GM21825 (cell line): ENCODE measurements at regions not wholly inside any gene's neighbourhood (a gene's known extent, or its start where the extent isn't known, plus 50 kb on each side); places are given as distances from the start of the nearest gene placed in this dataset.

Experiments
- ATAC-seq: cut with Tn5 transposase; IDR thresholded peaks from one replicate; pipeline ENCODE4 v1.9.1; 2021; ENCODE audit warnings: mild to moderate bottlenecking, moderate library complexity; ENCODE audit not compliant: unreplicated experiment

- ATAC-seq: no peak
Observed at GRCh38 chr5:124998520-124998919, 252.1 kb upstream of the ZNF608 start.

- ATAC-seq: no peak
Observed at GRCh38 chr5:125002727-125003598, 256.5 kb upstream of the ZNF608 start.

GRCh38 chr5:125004009-125004408 is 257.6 kb upstream of the ZNF608 start:
- no peak for ATAC-seq

- peak; percentile 58 for ATAC-seq
Observed at GRCh38 chr5:125005266-125005665, 258.8 kb upstream of the ZNF608 start.

- peak; percentile 75 for ATAC-seq
Observed at GRCh38 chr5:125006011-125006685, 259.7 kb upstream of the ZNF608 start.

GRCh38 chr5:125010356-125010755 is 263.9 kb upstream of the ZNF608 start:
- ATAC-seq: no peak

GRCh38 chr5:125011014-125011413 is 264.6 kb upstream of the ZNF608 start:
- no peak for ATAC-seq

- no peak for ATAC-seq
Observed at GRCh38 chr5:125011419-125011818, 265.0 kb upstream of the ZNF608 start.

- no peak for ATAC-seq
Observed at GRCh38 chr5:125011947-125012346, 265.5 kb upstream of the ZNF608 start.

GRCh38 chr5:125012727-125013451 is 266.4 kb upstream of the ZNF608 start:
- no peak for ATAC-seq

- ATAC-seq: no peak
Observed at GRCh38 chr5:125014202-125014601, 267.8 kb upstream of the ZNF608 start.

GRCh38 chr5:125017796-125018195 is 271.4 kb upstream of the ZNF608 start:
- no peak for ATAC-seq

- no peak for ATAC-seq
Observed at GRCh38 chr5:125023673-125024072, 277.2 kb upstream of the ZNF608 start.

GRCh38 chr5:125026867-125027731 is 280.7 kb upstream of the ZNF608 start:
- no peak for ATAC-seq

GRCh38 chr5:125032286-125032685 is 285.8 kb upstream of the ZNF608 start:
- no peak for ATAC-seq

- no peak for ATAC-seq
Observed at GRCh38 chr5:125033602-125034001, 287.2 kb upstream of the ZNF608 start.

GRCh38 chr5:125034331-125034730 is 287.9 kb upstream of the ZNF608 start:
- ATAC-seq: no peak

- ATAC-seq: no peak
Observed at GRCh38 chr5:125036494-125036893, 290.1 kb upstream of the ZNF608 start.

GRCh38 chr5:125037020-125037419 is 290.6 kb upstream of the ZNF608 start:
- ATAC-seq: no peak

- ATAC-seq: no peak
Observed at GRCh38 chr5:125037530-125037929, 291.1 kb upstream of the ZNF608 start.

GRCh38 chr5:125038477-125038876 is 292.0 kb upstream of the ZNF608 start:
- no peak for ATAC-seq
